Spleen (tissue), 11 donors: ENCODE measurements at regions not wholly inside any gene's neighbourhood (a gene's known extent, or its start where the extent isn't known, plus 50 kb on each side); places are given as distances from the start of the nearest gene placed in this dataset.

Experiments used
- DNase-seq: peaks from one replicate; pipeline ENCODE4 v3.0.0-alpha.2; 2020
- H3K27ac ChIP-seq, 8 donors: fragments of 200-600 bp; sonication (generic) in 7 of 8; 1 replicate in 4 of 8; 2 replicates in 4 of 8; pipeline versions ENCODE4 v1.5.0 to v1.8.0; 2016 to 2021; ENCODE audit warnings: inconsistent platforms in 4 of 8, mild to moderate bottlenecking in 4 of 8, moderate library complexity in 1 of 8
- H3K27me3 ChIP-seq, 7 donors: fragments of 200-600 bp; sonication (generic) in 6 of 7; replicated peaks in 1 of 7; 1 replicate in 4 of 7; 2 replicates in 3 of 7; pipeline versions ENCODE4 v1.5.0 to v1.8.0; 2016 to 2021; ENCODE audit warnings: inconsistent platforms in 3 of 7, mild to moderate bottlenecking in 1 of 7
- H3K36me3 ChIP-seq, 6 donors: fragments of 200-600 bp; sonication (generic) in 5 of 6; 1 replicate in 4 of 6; 2 replicates in 2 of 6; pipeline versions ENCODE4 v1.5.0 to v1.8.0; 2016 to 2021; ENCODE audit warnings: inconsistent platforms in 2 of 6
- H3K4me1 ChIP-seq, 6 donors: fragments of 200-600 bp; sonication (generic) in 5 of 6; 1 replicate in 3 of 6; 2 replicates in 3 of 6; pipeline versions ENCODE4 v1.5.0 to v1.8.0; 2016 to 2021; ENCODE audit warnings: inconsistent platforms in 3 of 6
- H3K4me3 ChIP-seq, 8 donors: fragments of 200-600 bp; sonication (generic) in 7 of 8; 1 replicate in 4 of 8; 2 replicates in 4 of 8; pipeline versions ENCODE4 v1.5.0 to v1.8.0; 2016 to 2021; ENCODE audit warnings: inconsistent platforms in 4 of 8, mild to moderate bottlenecking in 4 of 8, moderate library complexity in 2 of 8
- H3K9me3 ChIP-seq, 8 donors: fragments of 200-600 bp; sonication (generic) in 7 of 8; 1 replicate in 4 of 8; 2 replicates in 4 of 8; pipeline versions ENCODE4 v1.5.0 to v1.8.0; 2016 to 2021; ENCODE audit warnings: inconsistent platforms in 4 of 8
- CTCF ChIP-seq, 11 experiments: fragments of 200-600 bp in 7 of 11; fragments of 450-650 bp in 4 of 11; sonication (generic) in 4 of 11; IDR thresholded peaks in 8 of 11; conservative IDR thresholded peaks in 3 of 11; 1 replicate in 7 of 11; 2 replicates in 4 of 11; pipeline versions ENCODE4 v1.4.0 to v1.8.0; 2016 to 2021; ENCODE audit warnings: antibody characterized with exemption in 11 of 11, inconsistent platforms in 4 of 11, mild to moderate bottlenecking in 1 of 11
- POLR2A ChIP-seq, 3 donors: fragments of 450-650 bp; IDR thresholded peaks; one replicate each; pipeline ENCODE4 v1.5.1; 2017; ENCODE audit warnings: antibody characterized with exemption in 3 of 3, mild to moderate bottlenecking in 1 of 3
- POLR2AphosphoS5 ChIP-seq, 3 donors: sonication (generic); formaldehyde crosslinking; IDR thresholded peaks; one replicate each; pipeline ENCODE4 v1.5.1; 2017; ENCODE audit warnings: antibody characterized with exemption in 3 of 3
- WGBS, 5 donors: extraction: QIAGEN DNeasy Blood & Tissue Kit in 3 of 5; methylation state at CpG; one replicate each; pipeline versions ENCODE4 v1.1.5 to v1.1.7; 2013 to 2018; 5-methylcytosine and 5-hydroxymethylcytosine counted together
- intact Hi-C: fragments of 100-400 bp; cut with DNase I; formaldehyde crosslinking; loops from one replicate; pipeline ENCODE4 v1.15.0; 2023; ENCODE audit warnings: low total_unique reads
- donor health status: healthy with polysubstance abuse.
- donor health status: DM: no; HTN: no; CAD: no; lungs with moderate emphysema.
- donor health status: DM: no; HTN: no; CAD: no.
- donor health status: Bipolar disorder and iron deficiency.
- donor health status: healthy.
- donor health status: DM: no; HTN: no; CAD: no.
- donor health status: DM: yes; HTN: yes; CAD: no.

GRCh38 chr18:44425161-44425560, 255.5 kb upstream of the SETBP1 start:
- Histone ChIP-seq H3K27me3 (no peaks in the 10 kb centered on the region), H3K36me3 (no peaks in the 10 kb centered on the region), H3K4me1 (no peaks in the 10 kb centered on the region), H3K27ac (no peak overlapping the region), H3K4me3 (no peak overlapping the region), H3K9me3 (peaks cover 0 to 20% (median 6%) of the 10 kb centered on the region in 8 donors)
- 88 to 94% (median 92%) methylated on average over 2 of the region's 2 CpGs for WGBS, 5 donors
- TF ChIP-seq POLR2AphosphoS5 (IDR thresholded peaks at IDR 0.05): no peak
- TF ChIP-seq CTCF (IDR thresholded peaks at IDR 0.05 in 8 of 11, conservative IDR thresholded peaks at IDR 0.05 in 3 of 11): no peak
- TF ChIP-seq POLR2A (IDR thresholded peaks at IDR 0.05): no peak
- intact Hi-C loops: no loop called here
- DNase-seq: no peak

GRCh38 chr18:44437603-44438002, 243.1 kb upstream of the SETBP1 start:
- TF ChIP-seq CTCF (IDR thresholded peaks at IDR 0.05 in 8 of 11, conservative IDR thresholded peaks at IDR 0.05 in 3 of 11) (no peak), POLR2A (IDR thresholded peaks at IDR 0.05) (no peak), POLR2AphosphoS5 (IDR thresholded peaks at IDR 0.05) (no peak)
- intact Hi-C loops: no loop called here
- Histone ChIP-seq H3K27me3 (no peaks in the 10 kb centered on the region), H3K9me3 (no peaks in the 10 kb centered on the region), H3K36me3 (no peaks in the 10 kb centered on the region), H3K27ac (no peak overlapping the region), H3K4me3 (no peak overlapping the region), H3K4me1 (no peaks in the 10 kb centered on the region)
- WGBS, 5 donors: 83 to 98% (median 85%) methylated on average over 2 of the region's 2 CpGs
- DNase-seq: no peak

- no peaks in the 10 kb centered on the region for H3K27me3 ChIP-seq
- H3K4me3 ChIP-seq: no peak overlapping the region
- H3K27ac ChIP-seq: no peak overlapping the region
- peaks cover 0 to 5% (median 0%) of the 10 kb centered on the region in 8 donors for H3K9me3 ChIP-seq
- H3K36me3 ChIP-seq: no peaks in the 10 kb centered on the region
- intact Hi-C loops: no loop called here
- H3K4me1 ChIP-seq: no peaks in the 10 kb centered on the region
- WGBS, 5 donors: 51 to 71% (median 54%) methylated on average over 2 of the region's 2 CpGs
- no peak for DNase-seq
- TF ChIP-seq POLR2A (IDR thresholded peaks at IDR 0.05) (no peak), POLR2AphosphoS5 (IDR thresholded peaks at IDR 0.05) (no peak), CTCF (IDR thresholded peaks at IDR 0.05 in 8 of 11, conservative IDR thresholded peaks at IDR 0.05 in 3 of 11) (no peak)
Observed at GRCh38 chr18:44450226-44450625, 230.5 kb upstream of the SETBP1 start.

- TF ChIP-seq POLR2A (IDR thresholded peaks at IDR 0.05): no peak
- no peak for TF ChIP-seq CTCF (IDR thresholded peaks at IDR 0.05 in 8 of 11, conservative IDR thresholded peaks at IDR 0.05 in 3 of 11)
- no peak for TF ChIP-seq POLR2AphosphoS5 (IDR thresholded peaks at IDR 0.05)
- Histone ChIP-seq H3K9me3 (no peaks in the 10 kb centered on the region), H3K27ac (no peak overlapping the region), H3K4me3 (no peak overlapping the region), H3K4me1 (no peaks in the 10 kb centered on the region), H3K27me3 (no peaks in the 10 kb centered on the region), H3K36me3 (no peaks in the 10 kb centered on the region)
- DNase-seq: no peak
- intact Hi-C loops: no loop called here
- 73 to 83% (median 81%) methylated on average over 2 of the region's 2 CpGs for WGBS, 5 donors
Observed at GRCh38 chr18:44452346-44452745, 228.3 kb upstream of the SETBP1 start.
